ENCODE measurements at regions not wholly inside any gene's neighbourhood (a gene's known extent, or its start where the extent isn't known, plus 50 kb on each side); places are given as distances from the start of the nearest gene placed in this dataset.

- Histone ChIP-seq H3F3A (ENCODE audit: insufficient read depth, low read depth) (no peaks in the 10 kb centered on the region), H3K9me3 (ENCODE audit: insufficient read depth, low read depth) (no peaks in the 10 kb centered on the region), H3K4me3 (no peak overlapping the region), H3K9me2 (ENCODE audit: insufficient read depth) (no peaks in the 10 kb centered on the region), H4K20me1 (ENCODE audit: insufficient read depth) (no peaks in the 10 kb centered on the region), H3K36me3 (ENCODE audit: low read depth) (no peaks in the 10 kb centered on the region), H3K4me2 (no peak overlapping the region), H3K27me3 (ENCODE audit: insufficient read depth, low read depth) (no peaks in the 10 kb centered on the region; the same call in 1 of the 2 replicates), H3K79me2 (ENCODE audit: low read depth) (no peaks in the 10 kb centered on the region), H3K27ac (no peak overlapping the region), H3K4me1 (replicated peaks; ENCODE audit: insufficient read depth) (no peaks in the 10 kb centered on the region), H2AFZ (no peak overlapping the region)
- no peak for DNase-seq
- intact Hi-C loops (cut with micrococcal nuclease; ENCODE audit: unreplicated experiment) = no loop called here
- ChIA-PET CTCF (no interaction called here), POLR2A (ENCODE audit: unreplicated experiment) (no interaction called here)
- TF ChIP-seq CTCF (conservative IDR thresholded peaks at IDR 0.05) (no peak), EZH2 (IDR thresholded peaks at IDR 0.05; ENCODE audit: low read depth) (no peak)
- BruUV-seq (replicated peaks) = no TSS peak
Measured at GRCh38 chr12:127642208-127642607, 624.8 kb upstream of the TMEM132C start.

DNA sequence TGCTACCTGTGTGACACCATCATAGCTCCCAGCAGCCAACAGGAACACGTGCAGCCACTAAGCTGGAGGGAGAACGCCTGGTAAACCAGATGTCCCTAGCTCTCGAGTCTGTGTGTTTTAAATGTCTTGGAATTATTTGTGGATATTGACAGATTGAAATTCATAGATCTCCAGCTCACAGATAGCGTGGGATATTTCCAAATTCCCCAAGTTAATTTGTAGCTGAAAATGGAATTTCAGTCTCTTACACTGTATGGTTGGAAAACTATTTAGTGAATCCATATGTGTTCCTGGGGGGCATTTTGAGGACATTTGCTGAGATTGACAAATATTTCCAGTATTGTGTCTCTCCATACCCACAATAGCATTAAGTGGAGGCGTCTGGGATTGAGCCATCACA is 618.6 kb upstream of the TMEM132C start:
- Histone ChIP-seq H4K20me1 (ENCODE audit: insufficient read depth) (no peaks in the 10 kb centered on the region), H3K36me3 (ENCODE audit: low read depth) (no peaks in the 10 kb centered on the region), H3F3A (ENCODE audit: insufficient read depth, low read depth) (no peaks in the 10 kb centered on the region), H3K4me2 (no peak overlapping the region), H3K9me3 (ENCODE audit: insufficient read depth, low read depth) (no peaks in the 10 kb centered on the region), H2AFZ (no peak overlapping the region), H3K4me3 (no peak overlapping the region), H3K9me2 (ENCODE audit: insufficient read depth) (no peaks in the 10 kb centered on the region), H3K79me2 (ENCODE audit: low read depth) (no peaks in the 10 kb centered on the region), H3K27ac (no peak overlapping the region), H3K4me1 (replicated peaks; ENCODE audit: insufficient read depth) (no peaks in the 10 kb centered on the region), H3K27me3 (ENCODE audit: insufficient read depth, low read depth) (no peaks in the 10 kb centered on the region; the same call in 1 of the 2 replicates)
- intact Hi-C loops (cut with micrococcal nuclease; ENCODE audit: unreplicated experiment) = no loop called here
- POLR2A ChIA-PET (ENCODE audit: unreplicated experiment) = interaction anchor here (0.6 kb wide), 1 partner anchor 489 kb away, joined by 4 read pairs; no protein-coding TSS in a partner anchor
- no peak for TF ChIP-seq CTCF (conservative IDR thresholded peaks at IDR 0.05)
- no peak for TF ChIP-seq EZH2 (IDR thresholded peaks at IDR 0.05; ENCODE audit: low read depth)
- no peak for DNase-seq
- no TSS peak for BruUV-seq (replicated peaks)
- CTCF ChIA-PET = no interaction called here

GRCh38 chr12:127649961-127650360 is 617.0 kb upstream of the TMEM132C start:
- Histone ChIP-seq H3K36me3 (ENCODE audit: low read depth) (no peaks in the 10 kb centered on the region), H3K4me3 (no peak overlapping the region), H3K9me2 (ENCODE audit: insufficient read depth) (no peaks in the 10 kb centered on the region), H4K20me1 (ENCODE audit: insufficient read depth) (no peaks in the 10 kb centered on the region), H3K9me3 (ENCODE audit: insufficient read depth, low read depth) (no peaks in the 10 kb centered on the region), H3K27ac (no peak overlapping the region), H3K4me1 (replicated peaks; ENCODE audit: insufficient read depth) (no peaks in the 10 kb centered on the region), H3K4me2 (no peak overlapping the region), H3F3A (ENCODE audit: insufficient read depth, low read depth) (no peaks in the 10 kb centered on the region), H3K27me3 (ENCODE audit: insufficient read depth, low read depth) (peaks cover 8% of the 10 kb centered on the region; the same call in 1 of the 2 replicates), H3K79me2 (ENCODE audit: low read depth) (no peaks in the 10 kb centered on the region), H2AFZ (no peak overlapping the region)
- no peak for TF ChIP-seq CTCF (conservative IDR thresholded peaks at IDR 0.05)
- TF ChIP-seq EZH2 (IDR thresholded peaks at IDR 0.05; ENCODE audit: low read depth) = no peak
- ChIA-PET CTCF (no interaction called here), POLR2A (ENCODE audit: unreplicated experiment) (no interaction called here)
- no TSS peak for BruUV-seq (replicated peaks)
- intact Hi-C loops (cut with micrococcal nuclease; ENCODE audit: unreplicated experiment) = no loop called here
- DNase-seq = no peak
